HepG2 (cell line): ENCODE measurements at regions not wholly inside any gene's neighbourhood (a gene's known extent, or its start where the extent isn't known, plus 50 kb on each side); places are given as distances from the start of the nearest gene placed in this dataset.

ENCODE experiments used
- ARID2 ChIP-seq: sonication (generic); formaldehyde crosslinking; IDR thresholded peaks from 2 replicates; pipeline ENCODE4 v1.8.1; 2022; ENCODE audit warnings: mild to moderate bottlenecking, missing genetic modification reagents, borderline replicate concordance
- BRCA1 ChIP-seq: sonication (generic); formaldehyde crosslinking; IDR thresholded peaks from 2 replicates; pipeline ENCODE4 v1.4.0; 2020; ENCODE audit warnings: missing genetic modification reagents
- CHD2 ChIP-seq: IDR thresholded peaks from 2 replicates; pipeline ENCODE4 v1.6.1; 2011; ENCODE audit warnings: low read depth, low read length, improper control_type of control experiment
- CTCF ChIP-seq: sonication (generic); formaldehyde crosslinking; IDR thresholded peaks from 2 replicates; pipeline ENCODE4 v1.5.0; 2020; ENCODE audit warnings: mild to moderate bottlenecking, missing genetic modification reagents, moderate library complexity
- ELF4 ChIP-seq: sonication (generic); formaldehyde crosslinking; IDR thresholded peaks from 2 replicates; pipeline ENCODE4 v1.5.0; 2020; ENCODE audit warnings: missing genetic modification reagents, mild to moderate bottlenecking, moderate library complexity, borderline replicate concordance
- POLR2G ChIP-seq: fragments of 200-400 bp; formaldehyde crosslinking; IDR thresholded peaks from 2 replicates; pipeline ENCODE4 v1.6.1; 2018; ENCODE audit warnings: mild to moderate bottlenecking, low read depth, low read length, moderate library complexity
- RAD21 ChIP-seq: fragments of 450-650 bp; formaldehyde crosslinking; IDR thresholded peaks from 2 replicates; pipeline ENCODE4 v1.5.0; 2020; ENCODE audit warnings: mild to moderate bottlenecking
- ZNF629 ChIP-seq: sonication (generic); formaldehyde crosslinking; conservative IDR thresholded peaks from 2 replicates; pipeline ENCODE4 v1.5.0; 2020; ENCODE audit warnings: missing genetic modification reagents

GRCh38 chrX:82627568-82627967 lies 880.5 kb upstream of the POU3F4 start:
- TF ChIP-seq CHD2, result no peak
- TF ChIP-seq ZNF629 (CRISPR knock-in tag), result no peak
- TF ChIP-seq BRCA1, result no peak
- no peak for TF ChIP-seq ARID2 (CRISPR knock-in tag)
- no peak for TF ChIP-seq RAD21
- no peak for TF ChIP-seq ELF4 (CRISPR knock-in tag)
- no peak for TF ChIP-seq CTCF (CRISPR knock-in tag)
- TF ChIP-seq POLR2G, result no peak
